ENCODE measurements at regions not wholly inside any gene's neighbourhood (a gene's known extent, or its start where the extent isn't known, plus 50 kb on each side); places are given as distances from the start of the nearest gene placed in this dataset.

- intact Hi-C loops (cut with DNase I), result no loop called here
- H3K4me1 ChIP-seq, result no peaks in the 10 kb centered on the region
- H3K4me3 ChIP-seq, result no peak overlapping the region
- H3K27me3 ChIP-seq, result no peaks in the 10 kb centered on the region
- no peak overlapping the region for H3K9ac ChIP-seq (ENCODE audit: low read depth in 2 of 2, low read length in 2 of 2)
- DNase-seq, result no peak
- H3K36me3 ChIP-seq, result no peaks in the 10 kb centered on the region
- H3K9me3 ChIP-seq, result no peaks in the 10 kb centered on the region
- H3K27ac ChIP-seq, result no peak overlapping the region
- no peak for TF ChIP-seq CTCF (IDR thresholded peaks at IDR 0.05)
Measured at GRCh38 chr5:143542798-143543144, 139.3 kb upstream of the NR3C1 start.

- H3K27me3 ChIP-seq, result no peaks in the 10 kb centered on the region
- no peaks in the 10 kb centered on the region for H3K4me1 ChIP-seq
- H3K9ac ChIP-seq (ENCODE audit: low read depth in 2 of 2, low read length in 2 of 2), result no peak overlapping the region
- TF ChIP-seq CTCF (IDR thresholded peaks at IDR 0.05), result no peak
- no peaks in the 10 kb centered on the region for H3K36me3 ChIP-seq
- H3K9me3 ChIP-seq, result no peaks in the 10 kb centered on the region
- H3K27ac ChIP-seq, result no peak overlapping the region
- DNase-seq, result no peak
- intact Hi-C loops (cut with DNase I), result no loop called here
- no peak overlapping the region for H3K4me3 ChIP-seq
Measured at GRCh38 chr5:143541943-143542797, 138.7 kb upstream of the NR3C1 start.

- H3K4me1 ChIP-seq, result no peaks in the 10 kb centered on the region
- no peaks in the 10 kb centered on the region for H3K9me3 ChIP-seq
- no peak overlapping the region for H3K27ac ChIP-seq
- H3K9ac ChIP-seq (ENCODE audit: low read depth in 2 of 2, low read length in 2 of 2), result no peak overlapping the region
- H3K27me3 ChIP-seq, result no peaks in the 10 kb centered on the region
- no peaks in the 10 kb centered on the region for H3K36me3 ChIP-seq
- no peak for DNase-seq
- no peak overlapping the region for H3K4me3 ChIP-seq
- intact Hi-C loops (cut with DNase I), result no loop called here
- TF ChIP-seq CTCF (IDR thresholded peaks at IDR 0.05), result no peak
Measured at GRCh38 chr5:143539742-143540141, 136.3 kb upstream of the NR3C1 start.

- Histone ChIP-seq H3K36me3 (no peaks in the 10 kb centered on the region), H3K9ac (ENCODE audit: low read depth in 2 of 2, low read length in 2 of 2) (no peak overlapping the region), H3K27me3 (no peaks in the 10 kb centered on the region), H3K4me1 (no peaks in the 10 kb centered on the region), H3K27ac (no peak overlapping the region), H3K9me3 (no peaks in the 10 kb centered on the region), H3K4me3 (no peak overlapping the region)
- DNase-seq, result no peak
- intact Hi-C loops (cut with DNase I), result no loop called here
- TF ChIP-seq CTCF (IDR thresholded peaks at IDR 0.05), result no peak
Measured at GRCh38 chr5:143537056-143537455, 133.6 kb upstream of the NR3C1 start.

GRCh38 chr5:143536364-143536763, 132.9 kb upstream of the NR3C1 start:
- H3K9ac ChIP-seq (ENCODE audit: low read depth in 2 of 2, low read length in 2 of 2), result no peak overlapping the region
- H3K4me1 ChIP-seq, result no peaks in the 10 kb centered on the region
- H3K4me3 ChIP-seq, result no peak overlapping the region
- H3K36me3 ChIP-seq, result no peaks in the 10 kb centered on the region
- TF ChIP-seq CTCF (IDR thresholded peaks at IDR 0.05), result no peak
- H3K27me3 ChIP-seq, result no peaks in the 10 kb centered on the region
- intact Hi-C loops (cut with DNase I), result no loop called here
- DNase-seq, result no peak
- no peak overlapping the region for H3K27ac ChIP-seq
- no peaks in the 10 kb centered on the region for H3K9me3 ChIP-seq

Data from colonic mucosa (tissue), 4 donors.